KMS-11 (cell line): ENCODE measurements at regions not wholly inside any gene's neighbourhood (a gene's known extent, or its start where the extent isn't known, plus 50 kb on each side); places are given as distances from the start of the nearest gene placed in this dataset.

ENCODE experiments used
- H2AFZ ChIP-seq: fragments of 200-600 bp; sonication (generic); 2 replicates; pipeline ENCODE4 v1.6.1; 2016; ENCODE audit warnings: antibody characterized with exemption, mixed run types, low read depth
- H3K27ac ChIP-seq: fragments of 200-600 bp; sonication (generic); 2 replicates; pipeline ENCODE4 v1.6.1; 2016; ENCODE audit warnings: mild to moderate bottlenecking, mixed run types
- H3K27me3 ChIP-seq: fragments of 200-600 bp; sonication (generic); 2 replicates; pipeline ENCODE4 v1.6.1; 2017; ENCODE audit warnings: mild to moderate bottlenecking, low read depth, mixed run types, moderate library complexity; ENCODE audit not compliant: insufficient read depth
- H3K36me3 ChIP-seq: fragments of 200-600 bp; sonication (generic); 2 replicates; pipeline ENCODE4 v1.6.1; 2017; ENCODE audit warnings: mild to moderate bottlenecking, mixed run types; ENCODE audit not compliant: insufficient read depth
- H3K4me1 ChIP-seq: fragments of 200-600 bp; sonication (generic); 2 replicates; pipeline ENCODE4 v1.6.1; 2016; ENCODE audit warnings: mild to moderate bottlenecking, low read depth, mixed run types; ENCODE audit not compliant: poor library complexity, severe bottlenecking
- H3K4me2 ChIP-seq: fragments of 200-600 bp; sonication (generic); 2 replicates; pipeline ENCODE4 v1.7.0; 2016; ENCODE audit warnings: mild to moderate bottlenecking, mixed run types
- H3K4me3 ChIP-seq: fragments of 200-600 bp; sonication (generic); IDR thresholded peaks from 2 replicates; pipeline ENCODE4 v1.6.1; 2017; ENCODE audit warnings: low read depth, low read length, mixed read lengths; ENCODE audit not compliant: insufficient read depth
- H3K79me2 ChIP-seq: fragments of 200-600 bp; sonication (generic); 2 replicates; pipeline ENCODE4 v1.6.1; 2016; ENCODE audit warnings: low read depth, mixed run types; ENCODE audit not compliant: insufficient read depth
- H3K9ac ChIP-seq: fragments of 200-600 bp; sonication (generic); 2 replicates; pipeline ENCODE4 v1.6.1; 2016; ENCODE audit warnings: mild to moderate bottlenecking, mixed run types
- H4K20me1 ChIP-seq: fragments of 200-600 bp; sonication (generic); 2 replicates; pipeline ENCODE4 v1.6.1; 2016; ENCODE audit warnings: mild to moderate bottlenecking, mixed run types; ENCODE audit not compliant: insufficient read depth
- TF ChIP-seq, protein P1 (sequence below): fragments of 200-600 bp; sonication (generic); conservative IDR thresholded peaks from 2 replicates; pipeline ENCODE4 v1.6.1; 2017; ENCODE audit warnings: low read depth, mild to moderate bottlenecking, antibody characterized with exemption, low read length, moderate library complexity, mixed read lengths

- Histone ChIP-seq H2AFZ (no peak overlapping the region), H3K9ac (no peak overlapping the region), H3K4me1 (peaks cover 3% of the 10 kb centered on the region), H3K36me3 (no peaks in the 10 kb centered on the region), H3K4me3 (no peak overlapping the region), H3K27me3 (no peaks in the 10 kb centered on the region), H3K27ac (no peak overlapping the region), H3K79me2 (no peaks in the 10 kb centered on the region), H4K20me1 (no peaks in the 10 kb centered on the region), H3K4me2 (no peak overlapping the region)
- TF ChIP-seq, protein P1, sequence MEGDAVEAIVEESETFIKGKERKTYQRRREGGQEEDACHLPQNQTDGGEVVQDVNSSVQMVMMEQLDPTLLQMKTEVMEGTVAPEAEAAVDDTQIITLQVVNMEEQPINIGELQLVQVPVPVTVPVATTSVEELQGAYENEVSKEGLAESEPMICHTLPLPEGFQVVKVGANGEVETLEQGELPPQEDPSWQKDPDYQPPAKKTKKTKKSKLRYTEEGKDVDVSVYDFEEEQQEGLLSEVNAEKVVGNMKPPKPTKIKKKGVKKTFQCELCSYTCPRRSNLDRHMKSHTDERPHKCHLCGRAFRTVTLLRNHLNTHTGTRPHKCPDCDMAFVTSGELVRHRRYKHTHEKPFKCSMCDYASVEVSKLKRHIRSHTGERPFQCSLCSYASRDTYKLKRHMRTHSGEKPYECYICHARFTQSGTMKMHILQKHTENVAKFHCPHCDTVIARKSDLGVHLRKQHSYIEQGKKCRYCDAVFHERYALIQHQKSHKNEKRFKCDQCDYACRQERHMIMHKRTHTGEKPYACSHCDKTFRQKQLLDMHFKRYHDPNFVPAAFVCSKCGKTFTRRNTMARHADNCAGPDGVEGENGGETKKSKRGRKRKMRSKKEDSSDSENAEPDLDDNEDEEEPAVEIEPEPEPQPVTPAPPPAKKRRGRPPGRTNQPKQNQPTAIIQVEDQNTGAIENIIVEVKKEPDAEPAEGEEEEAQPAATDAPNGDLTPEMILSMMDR = no peak
Observed at GRCh38 chr7:11232462-11232861, 258.8 kb downstream of the PHF14 start.

- H3K27ac ChIP-seq = no peak overlapping the region
- H3K27me3 ChIP-seq = no peaks in the 10 kb centered on the region
- H3K4me1 ChIP-seq = peaks cover 3% of the 10 kb centered on the region
- H3K79me2 ChIP-seq = no peaks in the 10 kb centered on the region
- TF ChIP-seq, protein P1 = no peak
- H3K4me3 ChIP-seq = no peak overlapping the region
- H3K36me3 ChIP-seq = no peaks in the 10 kb centered on the region
- no peak overlapping the region for H3K9ac ChIP-seq
- H2AFZ ChIP-seq = no peak overlapping the region
- no peaks in the 10 kb centered on the region for H4K20me1 ChIP-seq
- no peak overlapping the region for H3K4me2 ChIP-seq
Observed at GRCh38 chr7:11233871-11234270, 260.2 kb downstream of the PHF14 start.

- Histone ChIP-seq H3K27me3 (no peaks in the 10 kb centered on the region), H3K4me1 (no peaks in the 10 kb centered on the region), H2AFZ (no peak overlapping the region), H3K4me3 (no peak overlapping the region), H3K4me2 (no peak overlapping the region), H3K9ac (no peak overlapping the region), H3K36me3 (no peaks in the 10 kb centered on the region), H3K79me2 (no peaks in the 10 kb centered on the region), H4K20me1 (no peaks in the 10 kb centered on the region), H3K27ac (no peak overlapping the region)
- TF ChIP-seq, protein P1 = no peak
Observed at GRCh38 chr7:11235491-11235890, 261.8 kb downstream of the PHF14 start.

DNA sequence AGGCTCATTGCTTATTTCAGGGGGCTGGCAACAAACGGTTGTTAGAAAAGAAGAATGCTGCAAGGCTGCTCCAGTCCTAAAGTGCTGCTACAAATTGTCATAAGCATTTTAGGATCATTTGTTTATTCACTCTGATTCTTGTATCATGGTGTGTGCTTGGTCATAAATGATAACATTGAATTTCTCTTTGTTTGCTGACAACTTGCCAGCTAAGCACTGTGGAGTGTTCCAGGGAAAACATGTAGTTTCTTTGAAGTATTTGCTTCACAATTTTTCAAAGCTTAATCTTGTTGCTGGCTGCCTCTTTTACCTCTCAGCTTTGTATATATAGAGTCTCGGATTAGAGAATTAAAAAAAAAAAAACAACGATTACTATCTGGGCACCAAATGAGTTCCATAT lies 263.0 kb downstream of the PHF14 start:
- Histone ChIP-seq H3K4me3 (no peak overlapping the region), H3K27ac (no peak overlapping the region), H3K9ac (no peak overlapping the region), H4K20me1 (no peaks in the 10 kb centered on the region), H3K4me2 (no peak overlapping the region), H3K36me3 (no peaks in the 10 kb centered on the region), H3K79me2 (no peaks in the 10 kb centered on the region), H3K4me1 (no peaks in the 10 kb centered on the region), H2AFZ (no peak overlapping the region), H3K27me3 (no peaks in the 10 kb centered on the region)
- TF ChIP-seq, protein P1 = no peak

DNA sequence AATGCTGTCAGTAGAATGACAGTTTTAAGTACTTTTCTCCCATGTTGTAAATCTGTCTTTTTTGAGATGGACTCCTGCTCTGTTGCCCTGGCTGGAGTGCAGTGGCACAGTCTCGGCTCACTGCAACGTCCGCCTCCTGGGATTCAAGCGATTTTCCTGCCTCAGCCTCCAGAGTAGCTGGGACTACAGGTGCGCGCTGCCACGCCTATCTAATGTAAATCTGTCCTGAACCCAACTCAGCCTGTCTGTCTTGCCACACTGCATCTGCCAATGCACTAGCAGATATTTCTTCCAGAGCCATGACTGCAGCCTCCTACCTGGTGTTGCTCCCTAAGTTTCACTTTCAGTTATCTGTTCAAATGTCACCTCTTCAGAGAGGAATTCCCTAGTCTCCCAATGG lies 264.1 kb downstream of the PHF14 start:
- no peak overlapping the region for H3K27ac ChIP-seq
- H3K9ac ChIP-seq = no peak overlapping the region
- H3K79me2 ChIP-seq = no peaks in the 10 kb centered on the region
- TF ChIP-seq, protein P1 = no peak
- no peaks in the 10 kb centered on the region for H3K27me3 ChIP-seq
- H3K4me3 ChIP-seq = no peak overlapping the region
- H4K20me1 ChIP-seq = no peaks in the 10 kb centered on the region
- H3K36me3 ChIP-seq = no peaks in the 10 kb centered on the region
- H3K4me1 ChIP-seq = no peaks in the 10 kb centered on the region
- no peak overlapping the region for H3K4me2 ChIP-seq
- H2AFZ ChIP-seq = no peak overlapping the region
